Thyroid gland (tissue), 4 donors: ENCODE measurements at regions not wholly inside any gene's neighbourhood (a gene's known extent, or its start where the extent isn't known, plus 50 kb on each side); places are given as distances from the start of the nearest gene placed in this dataset.

ENCODE experiments used
- DNase-seq, 2 donors: peaks; one replicate each; pipeline ENCODE4 v3.0.0-alpha.2; 2019
- H3K27ac ChIP-seq, 3 donors: fragments of 200-600 bp; sonication (generic); 1 replicate in 2 of 3; 2 replicates in 1 of 3; pipeline ENCODE4 v1.5.1; 2016 to 2019; ENCODE audit warnings: mild to moderate bottlenecking in 1 of 3, moderate library complexity in 1 of 3
- H3K27me3 ChIP-seq: fragments of 200-600 bp; sonication (generic); one replicate; pipeline ENCODE4 v1.5.1; 2019
- H3K36me3 ChIP-seq, 2 donors: fragments of 200-600 bp; sonication (generic); one replicate each; pipeline ENCODE4 v1.5.1; 2016 to 2019
- H3K4me1 ChIP-seq, 2 donors: fragments of 200-600 bp; sonication (generic); one replicate each; pipeline ENCODE4 v1.5.1; 2017 to 2019
- H3K4me3 ChIP-seq, 3 donors: fragments of 200-600 bp; sonication (generic); replicated peaks in 1 of 3; 1 replicate in 2 of 3; 2 replicates in 1 of 3; pipeline ENCODE4 v1.5.1; 2016; ENCODE audit warnings: mild to moderate bottlenecking in 1 of 3
- H3K9me3 ChIP-seq: fragments of 200-600 bp; sonication (generic); one replicate; pipeline ENCODE4 v1.5.1; 2017
- CTCF ChIP-seq, 6 experiments: fragments of 200-600 bp in 3 of 6; fragments of 450-650 bp in 3 of 6; sonication (generic) in 3 of 6; IDR thresholded peaks; one replicate each; pipeline ENCODE4 v1.5.1; 2016 to 2019; ENCODE audit warnings: antibody characterized with exemption in 6 of 6, mild to moderate bottlenecking in 2 of 6, inconsistent platforms in 1 of 6, moderate library complexity in 1 of 6
- POLR2A ChIP-seq, 2 donors: fragments of 450-650 bp; IDR thresholded peaks; one replicate each; pipeline ENCODE4 v1.6.1; 2017; ENCODE audit warnings: antibody characterized with exemption in 2 of 2, mild to moderate bottlenecking in 2 of 2, moderate library complexity in 1 of 2
- WGBS, 2 donors: methylation state at CpG; one replicate each; pipeline ENCODE4 v1.1.5; 2017; 5-methylcytosine and 5-hydroxymethylcytosine counted together
- intact Hi-C: fragments of 100-400 bp; cut with DNase I; formaldehyde crosslinking; loops from one replicate; pipeline ENCODE4 v1.15.1; 2023

- Histone ChIP-seq H3K27ac (no peak overlapping the region), H3K4me1 (no peaks in the 10 kb centered on the region), H3K4me3 (no peak overlapping the region), H3K27me3 (no peaks in the 10 kb centered on the region), H3K36me3 (no peaks in the 10 kb centered on the region), H3K9me3 (no peaks in the 10 kb centered on the region)
- no peak for TF ChIP-seq POLR2A (IDR thresholded peaks at IDR 0.05)
- WGBS, 2 donors = 92% methylated on average over 6 of the region's 6 CpGs
- DNase-seq = no peak
- intact Hi-C loops = no loop called here
These were observed 110.3 kb downstream of the CMPK2 start for GRCh38 chr2:6755456-6755855.

GRCh38 chr2:6757215-6757614, 108.5 kb downstream of the CMPK2 start:
- Histone ChIP-seq H3K27me3 (no peaks in the 10 kb centered on the region), H3K27ac (no peak overlapping the region), H3K4me1 (no peaks in the 10 kb centered on the region), H3K36me3 (no peaks in the 10 kb centered on the region), H3K9me3 (no peaks in the 10 kb centered on the region), H3K4me3 (no peak overlapping the region)
- 92 to 94% methylated on average over 10 of the region's 10 CpGs for WGBS, 2 donors
- TF ChIP-seq CTCF (IDR thresholded peaks at IDR 0.05) = no peak
- no peak for TF ChIP-seq POLR2A (IDR thresholded peaks at IDR 0.05)
- intact Hi-C loops = no loop called here
- no peak for DNase-seq

GRCh38 chr2:6759689-6760088, 106.0 kb downstream of the CMPK2 start:
- no peaks in the 10 kb centered on the region for H3K27me3 ChIP-seq
- no peak overlapping the region for H3K27ac ChIP-seq
- intact Hi-C loops = no loop called here
- H3K36me3 ChIP-seq = no peaks in the 10 kb centered on the region
- WGBS, 2 donors = 91 to 99% methylated on average over 2 of the region's 2 CpGs
- no peak for DNase-seq
- no peak overlapping the region for H3K4me3 ChIP-seq
- no peaks in the 10 kb centered on the region for H3K9me3 ChIP-seq
- no peak for TF ChIP-seq POLR2A (IDR thresholded peaks at IDR 0.05)
- no peak for TF ChIP-seq CTCF (IDR thresholded peaks at IDR 0.05)
- no peaks in the 10 kb centered on the region for H3K4me1 ChIP-seq

GRCh38 chr2:6760132-6760531, 105.6 kb downstream of the CMPK2 start:
- no peak overlapping the region for H3K4me3 ChIP-seq
- intact Hi-C loops = no loop called here
- DNase-seq = no peak
- no peaks in the 10 kb centered on the region for H3K4me1 ChIP-seq
- 93 to 95% methylated on average over 5 of the region's 5 CpGs for WGBS, 2 donors
- H3K9me3 ChIP-seq = no peaks in the 10 kb centered on the region
- no peaks in the 10 kb centered on the region for H3K27me3 ChIP-seq
- H3K27ac ChIP-seq = no peak overlapping the region
- TF ChIP-seq CTCF (IDR thresholded peaks at IDR 0.05) = no peak
- no peak for TF ChIP-seq POLR2A (IDR thresholded peaks at IDR 0.05)
- H3K36me3 ChIP-seq = no peaks in the 10 kb centered on the region

GRCh38 chr2:6764968-6765723, 100.6 kb downstream of the CMPK2 start:
- 89 to 92% methylated on average over 9 of the region's 9 CpGs for WGBS, 2 donors
- no peak for TF ChIP-seq CTCF (IDR thresholded peaks at IDR 0.05)
- no peak for TF ChIP-seq POLR2A (IDR thresholded peaks at IDR 0.05)

More at GRCh38 chr2:6764968-6765723, 100.6 kb downstream of the CMPK2 start:
- Histone ChIP-seq H3K27me3 (no peaks in the 10 kb centered on the region), H3K27ac (no peak overlapping the region), H3K36me3 (no peaks in the 10 kb centered on the region), H3K4me1 (no peaks in the 10 kb centered on the region), H3K4me3 (no peak overlapping the region), H3K9me3 (no peaks in the 10 kb centered on the region)
- DNase-seq = no peak
- intact Hi-C loops = no loop called here
